Activated CD4-positive, alpha-beta T cell treated with anti-CD3 and anti-CD28 coated beads for 4 hours (primary cell): ENCODE measurements at regions not wholly inside any gene's neighbourhood (a gene's known extent, or its start where the extent isn't known, plus 50 kb on each side); places are given as distances from the start of the nearest gene placed in this dataset.

Experiments
- DNase-seq, 2 donors: peaks; one replicate each; pipeline ENCODE4 v3.0.0-alpha.2; 2020

DNA sequence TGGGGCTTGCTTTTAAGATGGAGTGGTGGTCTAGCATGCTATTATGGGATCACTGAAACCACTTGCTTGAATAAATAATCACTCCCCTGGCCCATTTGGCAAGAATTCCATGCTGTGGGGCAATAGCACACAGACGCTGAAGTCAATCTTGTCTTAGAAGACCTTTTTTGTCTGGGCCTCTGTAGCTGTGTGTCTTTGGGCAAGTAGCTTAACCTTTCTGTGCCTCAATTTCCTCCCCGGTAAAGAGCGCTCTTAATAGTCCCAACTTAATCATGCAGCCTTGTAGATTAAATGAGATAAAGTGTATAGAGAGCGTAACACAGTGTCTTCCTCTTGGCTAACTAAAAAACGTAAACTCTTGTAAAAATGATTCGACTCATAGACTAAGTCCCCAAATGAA lies 125.4 kb upstream of the IGSF21 start:
- no peak for DNase-seq

DNA sequence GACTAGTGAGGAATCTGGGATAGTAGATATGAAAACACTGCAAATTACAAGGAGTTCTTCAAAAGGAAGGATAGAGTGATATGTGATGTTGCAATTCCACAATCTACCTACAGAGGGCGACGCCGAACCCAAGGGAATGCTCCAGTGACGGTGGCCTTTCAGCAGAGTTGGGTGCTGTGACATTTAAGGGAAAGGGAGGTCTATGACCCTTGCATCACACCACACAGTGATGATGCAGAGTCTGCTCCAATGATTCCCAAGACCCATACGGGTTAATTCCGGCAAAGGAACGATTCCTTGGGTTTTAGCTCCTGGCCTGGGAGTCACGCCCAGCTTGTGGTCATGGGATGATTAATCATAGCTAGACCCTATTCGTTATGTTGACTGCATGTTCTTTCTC lies 123.0 kb upstream of the IGSF21 start:
- DNase-seq = peak in 1 of 2 donors; percentile 4

DNA sequence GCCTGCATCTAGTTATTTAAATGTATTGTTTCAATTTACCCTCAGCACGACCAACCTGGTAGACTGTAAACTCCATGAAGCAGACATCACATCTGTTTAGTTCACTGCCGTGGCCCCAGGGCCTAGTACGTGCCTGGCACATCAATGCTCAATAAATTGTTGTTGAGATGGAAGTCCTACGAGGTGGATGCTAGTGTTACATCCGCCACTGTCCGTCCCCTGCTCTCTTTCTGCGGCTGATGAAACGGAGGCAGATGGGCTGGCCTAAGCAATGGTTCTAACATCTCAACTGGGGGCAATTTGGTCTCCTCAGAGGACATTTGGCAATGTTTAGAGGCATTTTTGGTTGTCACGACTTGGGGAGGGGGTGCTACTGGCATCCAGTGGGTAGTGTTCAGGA lies 121.4 kb upstream of the IGSF21 start:
- DNase-seq = no peak

DNA sequence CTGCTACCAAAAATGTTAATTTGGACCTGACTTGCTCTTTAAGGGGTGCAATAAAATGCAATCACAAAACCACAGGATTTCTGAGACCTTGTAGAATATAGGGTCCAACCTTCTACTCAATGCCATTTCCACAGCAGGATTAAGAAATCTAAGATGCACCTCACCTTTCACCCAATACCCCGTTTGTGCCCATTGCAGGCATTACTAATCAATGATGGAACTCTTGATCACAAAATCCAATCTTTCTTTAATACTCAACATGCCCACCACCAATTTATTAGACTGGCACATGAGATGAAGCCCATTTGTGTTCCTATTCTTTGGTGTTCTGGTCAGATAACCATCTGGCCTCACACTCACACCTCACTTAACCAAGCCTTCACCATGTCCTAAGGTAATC lies 117.2 kb upstream of the IGSF21 start:
- no peak for DNase-seq

DNA sequence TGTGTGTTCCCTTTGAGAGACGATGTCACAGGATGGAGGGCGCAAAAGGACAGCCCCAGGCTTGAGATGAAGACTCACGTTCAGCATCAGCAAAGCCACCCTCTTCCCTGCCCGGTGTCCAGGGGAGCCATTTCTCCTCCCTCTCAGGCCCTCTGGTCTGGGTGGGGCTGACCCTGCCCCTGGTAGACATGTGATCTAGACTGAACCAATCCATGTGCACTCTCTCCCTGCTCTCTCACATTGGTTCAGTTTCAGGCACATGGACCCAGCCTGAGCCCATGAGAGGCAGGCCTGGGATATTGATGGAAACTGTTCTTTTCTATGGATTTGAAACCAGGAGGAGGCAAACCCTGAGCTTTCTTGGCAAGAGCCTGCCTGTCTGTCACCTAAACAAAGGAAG lies 115.6 kb upstream of the IGSF21 start:
- no peak for DNase-seq

DNA sequence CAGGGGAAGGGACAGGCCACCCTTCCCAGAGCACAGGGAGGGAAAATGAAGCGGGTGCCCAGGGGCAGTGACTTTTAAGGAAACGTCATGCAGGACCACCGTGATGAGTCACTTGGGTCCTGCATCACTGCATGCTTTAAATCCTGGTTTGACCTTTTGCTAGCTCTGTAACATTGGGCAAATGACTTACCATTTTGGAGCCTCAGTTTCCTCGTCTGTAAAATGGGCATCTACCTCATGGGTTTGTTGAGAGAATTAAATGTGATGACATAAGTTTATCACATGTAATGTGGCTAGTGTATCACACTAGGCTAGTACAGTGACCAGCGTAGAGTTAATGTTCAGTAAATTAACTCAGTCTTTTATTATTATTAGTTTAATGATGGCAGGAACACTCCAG lies 114.8 kb upstream of the IGSF21 start:
- no peak for DNase-seq

DNA sequence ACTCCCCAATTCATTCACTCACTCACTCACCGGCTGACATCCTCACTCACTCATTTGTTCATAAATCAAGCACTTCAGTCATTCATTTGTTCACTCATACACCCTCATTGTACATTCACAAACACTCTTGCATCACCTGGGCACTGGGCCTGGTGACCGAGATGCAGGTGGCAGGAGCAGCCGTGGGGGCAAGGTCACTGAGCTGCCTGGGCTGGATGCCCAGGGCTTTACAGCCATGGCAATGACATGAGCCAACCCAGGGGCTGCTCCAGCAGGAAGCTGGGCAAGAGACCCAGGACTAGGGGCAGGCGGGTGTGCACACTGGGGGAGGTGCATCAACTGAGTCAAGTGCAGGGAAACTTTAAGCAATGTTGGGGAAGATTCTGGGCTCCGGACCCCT lies 113.6 kb upstream of the IGSF21 start:
- no peak for DNase-seq

DNA sequence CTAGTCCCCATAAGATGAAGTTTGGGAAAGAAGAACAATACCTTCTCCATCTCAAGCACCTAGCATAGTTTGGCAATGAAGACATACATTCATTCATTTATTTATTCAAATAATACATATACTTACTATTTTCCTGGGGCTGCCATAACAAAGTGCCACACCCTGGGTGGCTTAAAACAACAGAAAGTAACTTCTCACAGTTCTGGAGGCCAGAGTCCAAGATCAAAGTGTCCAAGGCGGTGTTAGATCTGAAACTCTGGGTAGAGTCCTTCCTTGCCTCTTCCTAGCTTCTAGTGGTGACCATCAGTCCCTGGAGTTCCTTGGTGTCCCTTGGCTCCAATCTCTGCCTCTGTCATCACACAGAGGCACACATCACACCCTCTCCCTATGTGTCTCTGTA lies 112.1 kb upstream of the IGSF21 start:
- no peak for DNase-seq

DNA sequence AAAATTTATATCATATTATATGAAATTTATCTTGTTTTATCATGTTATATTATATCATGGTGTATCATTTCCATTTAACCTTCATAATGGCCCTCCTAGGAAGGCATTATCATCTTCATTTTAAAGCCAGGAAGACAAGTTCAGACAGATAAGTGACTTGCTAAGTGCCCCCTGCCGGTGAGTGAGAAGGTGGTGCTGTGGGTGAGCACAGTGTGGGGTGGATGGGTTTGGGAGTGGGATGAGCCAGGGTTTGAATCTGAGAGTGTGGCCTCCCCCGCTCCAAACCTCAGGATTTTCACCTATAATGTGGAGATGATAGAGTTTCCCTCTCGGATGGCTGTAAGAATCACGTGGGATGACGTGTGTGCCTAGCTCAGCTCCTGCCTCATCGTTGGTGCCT lies 108.7 kb upstream of the IGSF21 start:
- DNase-seq = no peak

DNA sequence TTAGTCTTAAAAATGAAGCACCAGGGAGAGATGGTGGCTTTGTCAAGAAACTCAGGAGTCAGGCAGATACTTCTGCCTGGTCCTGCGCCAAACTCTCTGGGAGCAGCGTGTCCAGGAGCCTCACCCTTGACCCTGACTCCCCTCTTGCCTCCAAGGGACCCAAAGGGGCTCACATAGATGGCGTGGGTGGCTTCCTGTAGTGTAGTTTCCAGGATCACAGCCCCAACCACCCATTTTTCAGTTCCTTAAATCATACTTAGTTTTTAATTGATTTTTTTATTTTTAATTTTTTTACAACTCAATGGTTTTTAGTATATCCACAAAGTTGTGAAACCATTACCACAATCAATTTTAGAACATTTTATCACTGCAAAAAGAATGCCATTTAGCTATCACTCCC lies 107.7 kb upstream of the IGSF21 start:
- no peak for DNase-seq

DNA sequence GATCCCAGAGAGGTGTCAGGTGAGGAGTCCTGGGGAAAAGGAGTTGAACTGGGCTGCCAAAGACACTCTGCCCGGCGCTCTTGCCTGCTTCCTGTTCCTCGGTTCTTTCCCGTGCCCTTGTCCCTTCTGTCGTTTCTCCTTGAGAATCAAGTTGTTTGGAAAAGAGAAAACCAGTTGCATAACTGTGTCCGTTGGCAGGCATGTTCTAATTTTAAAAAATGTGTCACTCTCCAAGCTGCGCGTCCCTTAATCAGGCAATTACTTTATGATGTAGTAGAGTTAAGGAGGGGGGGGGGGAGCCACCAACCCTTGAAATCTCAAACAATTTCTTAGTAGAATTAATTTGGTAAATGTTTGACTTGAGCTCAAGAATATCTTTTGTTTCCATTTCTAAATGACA lies 105.9 kb upstream of the IGSF21 start:
- DNase-seq = no peak

DNA sequence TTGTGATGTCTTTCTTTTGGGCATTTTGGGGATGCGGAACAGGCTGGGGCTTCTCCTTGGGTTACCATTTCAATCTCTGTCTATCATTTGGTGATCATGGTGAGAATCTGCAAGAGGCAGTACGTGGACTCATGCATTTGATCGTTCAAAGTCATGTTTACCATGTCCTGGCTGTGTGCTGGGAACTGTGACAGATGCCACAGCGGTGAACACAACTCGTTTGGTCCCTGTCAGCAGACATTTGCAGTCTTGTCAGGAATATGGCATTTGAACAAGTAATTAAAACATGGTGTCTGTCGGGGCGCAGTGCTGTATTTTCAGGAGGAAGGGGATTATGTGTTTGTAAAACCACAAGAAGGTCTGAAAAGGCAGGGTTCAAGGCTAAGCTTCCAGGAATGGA lies 103.3 kb upstream of the IGSF21 start:
- no peak for DNase-seq

DNA sequence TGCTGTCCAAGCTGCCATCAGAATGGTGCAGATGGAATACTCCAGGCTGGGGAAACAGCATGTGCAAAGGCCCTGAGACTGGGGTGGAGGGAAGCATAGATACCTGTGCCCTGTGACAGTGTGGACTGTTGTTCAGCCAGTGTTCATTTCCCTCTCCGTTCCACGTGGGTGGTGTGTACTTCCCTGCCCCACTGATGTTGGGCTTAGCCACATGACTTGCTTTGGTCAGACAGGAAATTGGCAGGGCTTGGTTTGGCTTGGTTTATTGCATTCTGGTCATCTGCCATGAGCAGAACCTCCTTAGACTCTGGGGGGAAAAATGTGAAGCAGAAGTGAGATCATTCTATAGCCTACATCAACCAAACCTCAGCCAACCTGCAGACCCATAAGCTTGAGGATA lies 102.4 kb upstream of the IGSF21 start:
- DNase-seq = no peak

DNA sequence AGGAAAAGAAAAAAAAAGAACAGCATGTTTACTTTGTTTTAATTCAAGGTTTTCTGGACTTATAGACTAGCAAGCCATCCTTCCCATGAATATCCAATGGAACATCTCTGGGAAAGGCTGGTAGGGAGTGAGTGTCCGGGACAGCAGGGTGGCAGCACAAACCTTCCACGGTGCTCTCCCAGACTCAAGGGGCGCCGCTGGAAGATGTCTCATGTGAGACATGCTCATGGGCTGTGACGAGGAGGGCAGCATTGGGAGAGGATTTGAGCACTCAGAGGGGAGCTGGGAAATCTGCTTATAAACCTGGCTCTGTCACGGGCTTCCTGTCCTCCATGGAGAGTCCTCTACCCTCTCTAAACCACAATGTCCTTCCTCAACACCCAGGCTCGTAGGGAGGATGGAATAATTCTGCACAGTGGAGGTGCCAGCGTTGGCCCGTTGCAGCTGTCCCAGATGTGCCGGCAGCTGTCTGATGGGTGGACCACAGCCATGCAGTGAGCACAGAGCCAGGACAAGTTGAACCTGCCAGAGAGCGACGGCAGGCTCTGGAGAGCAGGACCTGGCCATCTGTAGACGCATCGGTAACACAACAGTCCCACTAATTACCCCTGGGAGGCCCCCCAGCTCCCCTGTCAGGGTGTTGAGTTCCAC lies 100.1 kb upstream of the IGSF21 start:
- no peak for DNase-seq

DNA sequence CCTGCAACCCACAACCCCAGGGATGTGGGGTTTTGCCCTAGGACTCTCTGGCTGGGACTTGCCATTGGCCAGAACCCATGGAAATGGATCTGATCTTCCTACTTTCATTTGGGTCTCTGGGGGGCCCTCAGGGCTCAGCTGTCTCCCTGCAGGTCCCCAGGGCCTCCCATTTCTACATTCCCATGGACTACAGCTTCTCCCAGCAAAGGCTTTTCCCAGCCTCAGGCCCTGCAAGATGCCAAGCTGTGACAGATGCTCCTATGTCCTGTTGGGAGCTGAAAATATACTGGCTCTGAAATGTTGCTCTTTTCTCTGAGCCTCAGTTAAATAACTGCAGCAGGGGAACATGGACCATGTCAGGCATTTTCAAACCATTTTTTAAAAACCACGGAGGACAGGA lies 99.5 kb upstream of the IGSF21 start:
- DNase-seq = no peak

DNA sequence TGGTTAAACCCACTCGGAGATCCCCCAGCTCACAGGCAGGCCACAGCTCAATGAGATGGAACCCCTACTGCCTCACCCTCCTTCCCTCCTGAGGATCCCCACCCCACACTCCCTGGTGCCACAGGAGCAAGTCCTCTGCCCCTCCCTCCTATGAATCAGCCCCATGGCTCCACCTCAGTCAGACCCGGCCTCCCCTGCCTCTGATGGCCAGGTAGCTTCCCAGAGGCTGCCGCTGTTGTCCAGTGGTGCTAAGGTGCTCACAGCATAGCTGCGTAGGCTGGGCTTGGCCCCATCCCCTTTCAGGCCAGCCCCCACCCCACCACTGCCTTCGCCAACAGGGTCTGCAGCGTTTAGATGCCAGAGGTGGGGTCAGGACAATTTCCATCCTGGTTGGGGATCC lies 98.5 kb upstream of the IGSF21 start:
- no peak for DNase-seq

DNA sequence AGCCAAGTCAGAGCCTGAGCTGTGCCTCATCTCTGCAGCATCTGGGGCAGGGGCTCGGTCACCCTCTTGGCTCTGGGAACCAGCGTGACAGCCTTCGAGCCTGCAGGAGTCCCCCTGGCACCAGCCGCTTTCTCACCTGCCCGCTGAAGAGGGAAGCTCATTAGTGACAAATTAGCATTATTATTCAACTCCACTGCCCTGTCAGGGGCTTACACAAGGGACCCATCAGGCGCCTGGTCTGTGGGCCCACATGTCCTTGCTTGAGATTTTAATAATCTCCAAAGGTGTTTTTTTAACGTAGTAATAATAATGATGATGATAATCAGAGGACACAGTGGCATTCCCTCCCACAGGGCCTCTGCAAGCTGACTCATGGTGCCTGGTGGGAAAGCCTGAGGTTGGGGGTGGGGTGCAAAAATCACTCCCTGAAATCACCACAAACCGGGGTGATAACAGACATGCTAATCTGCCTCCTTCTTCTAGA lies 98.1 kb upstream of the IGSF21 start:
- no peak for DNase-seq

DNA sequence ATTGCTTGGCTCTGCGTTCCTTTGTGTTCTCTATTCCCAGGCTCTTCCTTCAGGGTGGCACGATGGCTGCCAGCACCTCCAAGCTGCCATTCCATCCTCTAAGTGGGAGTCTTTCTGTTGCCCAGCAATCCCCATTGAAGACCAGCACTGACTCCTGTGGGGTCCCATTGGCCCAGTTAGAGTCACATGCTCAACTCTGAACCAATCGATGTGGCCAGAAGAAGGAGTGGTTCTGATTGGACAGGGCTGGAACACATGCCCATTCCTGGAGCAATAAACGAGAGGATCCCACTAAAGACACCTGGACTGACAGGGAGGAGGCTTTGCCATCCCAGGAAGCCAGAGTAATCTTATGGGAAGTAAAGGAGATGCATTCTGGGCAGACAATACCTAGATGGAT lies 97.2 kb upstream of the IGSF21 start:
- DNase-seq = no peak

DNA sequence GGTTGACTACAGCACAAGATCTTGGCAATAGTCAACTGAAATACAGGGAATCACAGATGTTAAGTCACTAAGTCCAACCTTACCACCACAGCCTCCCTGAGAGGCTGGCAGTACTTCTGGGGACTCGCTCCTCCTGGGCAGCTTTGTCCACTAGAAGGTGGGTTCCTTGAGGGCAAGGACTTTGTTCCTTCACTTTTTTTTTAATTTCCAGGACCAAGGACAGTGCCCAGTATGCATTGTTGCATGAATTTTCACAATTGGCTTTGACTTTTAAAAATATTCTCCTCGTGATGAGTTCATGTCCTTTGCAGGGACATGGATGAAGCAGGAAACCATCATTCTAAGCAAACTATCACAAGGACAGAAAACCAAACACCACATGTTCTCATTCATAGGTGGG lies 96.7 kb upstream of the IGSF21 start:
- no peak for DNase-seq

DNA sequence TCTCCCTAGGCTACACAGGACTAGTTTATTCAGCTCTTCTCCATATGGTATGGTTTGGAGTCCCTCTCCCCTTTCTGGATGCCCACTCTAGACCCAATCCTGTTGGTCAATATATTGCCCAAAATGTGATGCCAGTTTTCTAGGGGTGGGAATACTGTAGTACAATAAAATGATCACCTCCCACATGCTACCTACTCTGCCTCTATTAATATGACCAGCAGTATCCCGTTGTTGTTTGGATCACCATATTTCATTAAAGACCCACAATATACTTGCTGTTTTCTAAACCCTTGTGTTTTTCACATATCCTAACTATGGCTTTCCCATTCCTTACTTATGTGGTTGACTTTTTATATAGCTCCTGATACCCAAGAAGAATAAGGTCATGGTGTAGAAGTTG lies 95.9 kb upstream of the IGSF21 start:
- no peak for DNase-seq

DNA sequence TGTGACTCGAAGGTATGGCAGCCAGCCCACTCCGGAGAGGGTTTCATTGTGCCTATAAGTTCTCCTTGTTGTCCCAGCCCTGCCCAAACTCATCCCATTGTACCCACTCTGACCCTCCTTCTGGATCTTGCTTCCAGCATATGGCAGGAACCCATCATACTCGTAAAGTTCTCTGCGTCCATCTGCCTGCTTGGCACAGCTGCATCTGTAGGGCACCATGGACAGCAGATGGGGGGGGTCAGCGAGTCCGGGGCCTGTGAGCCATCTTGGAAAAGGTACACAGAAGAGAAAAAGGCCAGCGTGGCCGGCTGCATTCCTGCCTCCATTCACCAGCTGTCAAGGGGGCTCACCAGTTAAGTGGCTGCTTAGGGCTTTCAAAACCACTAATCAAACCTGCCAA lies 94.9 kb upstream of the IGSF21 start:
- no peak for DNase-seq

DNA sequence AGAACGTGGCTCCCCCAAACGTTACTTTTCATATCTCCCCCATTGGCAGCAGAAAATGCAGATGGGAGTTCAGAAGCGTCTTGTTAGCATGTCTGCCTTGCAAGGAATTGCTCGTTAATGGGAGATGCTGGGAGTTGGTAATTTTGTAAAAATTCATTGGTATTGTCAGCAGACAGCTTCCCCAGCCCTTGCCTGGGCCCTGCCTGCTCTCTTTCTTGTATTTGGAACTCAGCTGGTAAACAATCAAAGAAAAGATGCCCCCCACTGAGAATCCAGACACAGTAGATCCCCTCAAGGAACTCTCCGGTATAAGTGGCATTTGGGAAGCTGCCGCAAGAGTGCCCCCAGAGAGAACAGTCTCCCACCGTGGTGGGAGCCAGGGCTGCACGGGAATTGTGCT lies 94.4 kb upstream of the IGSF21 start:
- DNase-seq = no peak

DNA sequence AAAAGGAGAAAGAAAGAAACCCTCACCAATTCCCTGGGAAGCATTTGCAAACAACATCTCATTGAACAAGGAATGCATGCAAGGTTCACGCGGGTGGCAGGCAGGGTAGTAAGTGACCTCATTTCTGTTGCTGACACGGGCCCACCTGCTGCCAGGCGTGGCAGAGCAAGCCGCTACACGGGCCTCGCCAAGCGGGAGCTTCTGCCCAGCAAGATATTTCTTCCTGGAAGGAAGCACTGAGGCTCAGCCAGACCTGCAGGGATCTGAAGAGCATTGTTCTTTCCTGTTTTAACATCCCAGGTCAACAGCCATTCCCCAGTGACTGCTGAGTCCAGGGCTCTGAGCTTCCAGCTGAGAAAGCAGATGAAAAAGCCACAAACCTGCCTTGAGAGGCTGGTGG lies 91.9 kb upstream of the IGSF21 start:
- DNase-seq = no peak

DNA sequence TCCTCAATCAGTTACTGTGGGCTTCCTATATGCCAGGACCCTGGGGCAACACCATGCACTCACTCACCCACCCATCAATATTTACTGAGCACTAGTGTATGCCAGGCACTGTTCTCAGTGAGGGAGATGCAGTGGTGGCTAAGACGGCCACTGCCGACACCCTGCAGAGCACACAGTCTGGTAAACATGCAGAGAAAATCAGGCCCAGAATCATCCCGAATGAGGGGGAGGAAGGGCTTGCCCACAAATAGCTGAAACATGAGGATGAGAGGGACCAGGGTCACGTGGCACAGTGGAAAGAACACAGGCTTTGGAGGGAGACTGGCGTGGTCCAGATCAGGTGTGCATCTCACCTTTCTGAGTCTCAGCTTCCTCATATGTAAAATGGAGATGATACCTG lies 89.2 kb upstream of the IGSF21 start:
- DNase-seq = no peak

DNA sequence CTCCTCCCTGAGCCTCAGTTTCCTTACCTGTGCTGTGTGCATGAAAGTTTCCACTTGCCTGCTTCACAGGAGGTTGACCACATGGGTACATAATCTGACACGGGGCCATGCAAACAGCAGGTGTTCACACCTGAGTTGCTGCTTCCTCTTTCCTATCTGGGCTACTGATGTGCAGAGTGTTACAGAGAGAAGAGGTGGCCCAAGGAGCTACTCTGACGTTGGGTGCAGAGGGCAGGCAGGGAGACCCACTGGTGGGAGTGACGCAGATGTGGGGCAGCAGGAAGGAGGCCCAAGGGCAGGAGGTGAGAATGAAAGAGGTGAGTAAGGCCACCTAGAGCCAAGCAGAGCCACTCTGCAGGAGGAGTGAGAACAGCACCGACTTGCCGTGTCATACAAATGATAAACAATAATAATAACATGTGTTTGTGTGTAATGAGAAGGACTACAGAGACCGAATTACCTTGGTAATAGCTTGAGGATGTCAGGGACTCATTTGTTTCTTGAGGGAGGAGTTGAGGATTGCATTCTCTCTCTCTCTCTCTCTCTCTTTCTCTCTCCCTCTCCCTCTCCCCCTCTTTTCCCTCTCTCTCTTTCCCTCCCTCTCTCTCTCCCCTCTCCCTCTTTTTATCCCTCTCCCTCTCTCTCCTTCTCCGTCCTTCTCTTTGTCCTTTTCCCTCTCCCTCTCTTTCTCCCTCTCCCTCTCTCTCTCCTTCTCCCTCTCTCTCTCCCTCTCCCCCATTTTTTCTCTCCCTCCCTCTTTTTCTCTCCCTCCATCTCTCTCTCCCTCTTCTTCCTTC lies 87.4 kb upstream of the IGSF21 start:
- DNase-seq = no peak
